ENCODE measurements at regions not wholly inside any gene's neighbourhood (a gene's known extent, or its start where the extent isn't known, plus 50 kb on each side); places are given as distances from the start of the nearest gene placed in this dataset.

- TF ChIP-seq POLR2AphosphoS5 (IDR thresholded peaks at IDR 0.05) (no peak), CTCF (IDR thresholded peaks at IDR 0.05) (no peak)
These were observed 351.6 kb downstream of the ALG10 start for GRCh38 chr12:34373926-34374325.
